Small intestine (tissue), 7 donors: ENCODE measurements at regions not wholly inside any gene's neighbourhood (a gene's known extent, or its start where the extent isn't known, plus 50 kb on each side); places are given as distances from the start of the nearest gene placed in this dataset.

Experiments
- DNase-seq, 2 donors: peaks; one replicate each; pipeline versions ENCODE4 v3.0.0 to v3.0.0-alpha.2; 2013
- FAIRE-seq: peaks from 2 replicates; lab custom pipeline; 2012; peaks lifted over from hg19 to GRCh38; lab: Jason Lieb, UNC
- H3K27ac ChIP-seq, 3 donors: one replicate each; pipeline ENCODE4 v1.5.1; 2013; ENCODE audit warnings: low read length in 2 of 3, mild to moderate bottlenecking in 2 of 3, control low read depth in 1 of 3, inconsistent platforms in 1 of 3, low read depth in 1 of 3, moderate library complexity in 1 of 3
- H3K27me3 ChIP-seq, 3 donors: one replicate each; pipeline ENCODE4 v1.6.1; 2013; ENCODE audit warnings: low read length in 3 of 3, inconsistent platforms in 1 of 3; ENCODE audit not compliant: control insufficient read depth in 3 of 3, insufficient read depth in 3 of 3
- H3K36me3 ChIP-seq, 3 donors: one replicate each; pipeline ENCODE4 v1.6.1; 2013; ENCODE audit warnings: low read length in 3 of 3, inconsistent platforms in 1 of 3, low read depth in 1 of 3, mild to moderate bottlenecking in 1 of 3, moderate library complexity in 1 of 3; ENCODE audit not compliant: control insufficient read depth in 3 of 3, insufficient read depth in 2 of 3
- H3K4me1 ChIP-seq, 3 donors: one replicate each; pipeline ENCODE4 v1.6.1; 2013; ENCODE audit warnings: low read length in 2 of 3, inconsistent platforms in 1 of 3, low read depth in 1 of 3, mild to moderate bottlenecking in 1 of 3, moderate library complexity in 1 of 3; ENCODE audit not compliant: control insufficient read depth in 3 of 3, insufficient read depth in 2 of 3
- H3K4me3 ChIP-seq, 3 donors: one replicate each; pipeline ENCODE4 v1.5.1; 2013; ENCODE audit warnings: low read length in 3 of 3, control low read depth in 1 of 3, inconsistent platforms in 1 of 3, low read depth in 1 of 3, mild to moderate bottlenecking in 1 of 3, moderate library complexity in 1 of 3
- H3K9me3 ChIP-seq, 2 donors: one replicate each; pipeline ENCODE4 v1.6.1; 2013; ENCODE audit warnings: low read depth in 1 of 2, low read length in 1 of 2; ENCODE audit not compliant: control insufficient read depth in 2 of 2, insufficient read depth in 1 of 2
- whole genome bisulfite sequencing, 3 donors: extraction: QIAGEN DNeasy Blood & Tissue Kit; methylation state at CpG; one replicate each; pipeline ENCODE4 v1.1.7; 2013; 5-methylcytosine and 5-hydroxymethylcytosine counted together
- donor health status: healthy with polysubstance abuse.
- donor health status: control.
- donor health status: control.
- donor health status: Bipolar disorder and iron deficiency.
- donor health status: healthy.

- H3K9me3 ChIP-seq: no peaks in the 10 kb centered on the region
- FAIRE-seq (no peak), DNase-seq (no peak)
- no peak overlapping the region for H3K4me3 ChIP-seq
- WGBS, 3 donors: 87 to 90% (median 89%) methylated on average over 3 of the region's 3 CpGs
- H3K27ac ChIP-seq: no peak overlapping the region
- no peaks in the 10 kb centered on the region for H3K27me3 ChIP-seq
- H3K36me3 ChIP-seq: no peaks in the 10 kb centered on the region
- H3K4me1 ChIP-seq: no peaks in the 10 kb centered on the region
Observed at GRCh38 chr16:73923951-73924350, 372.7 kb upstream of the PSMD7 start.

GRCh38 chr16:73921295-73921694, 375.3 kb upstream of the PSMD7 start:
- no peak for DNase-seq
- no peak overlapping the region for H3K4me3 ChIP-seq

GRCh38 chr16:73916829-73917594, 379.6 kb upstream of the PSMD7 start:
- H3K36me3 ChIP-seq: no peaks in the 10 kb centered on the region
- H3K4me3 ChIP-seq: no peak overlapping the region
- H3K9me3 ChIP-seq: no peaks in the 10 kb centered on the region
- WGBS, 3 donors: 52 to 63% (median 60%) methylated on average over 10 of the region's 10 CpGs
- no peak overlapping the region for H3K27ac ChIP-seq
- DNase-seq (no peak), FAIRE-seq (no peak)
- peaks cover 0 to 2% (median 0%) of the 10 kb centered on the region in 3 donors for H3K27me3 ChIP-seq
- no peaks in the 10 kb centered on the region for H3K4me1 ChIP-seq

More at GRCh38 chr16:73921295-73921694, 375.3 kb upstream of the PSMD7 start:
- H3K9me3 ChIP-seq: no peaks in the 10 kb centered on the region
- H3K27me3 ChIP-seq: no peaks in the 10 kb centered on the region
- H3K36me3 ChIP-seq: no peaks in the 10 kb centered on the region
- no peaks in the 10 kb centered on the region for H3K4me1 ChIP-seq
- no peak for FAIRE-seq
- 91 to 96% (median 95%) methylated on average over 3 of the region's 3 CpGs for WGBS, 3 donors
- H3K27ac ChIP-seq: no peak overlapping the region

GRCh38 chr16:73915935-73916334, 380.7 kb upstream of the PSMD7 start:
- DNase-seq (no peak), FAIRE-seq (no peak)
- Histone ChIP-seq H3K36me3 (no peaks in the 10 kb centered on the region), H3K9me3 (no peaks in the 10 kb centered on the region), H3K27ac (no peak overlapping the region), H3K27me3 (peaks cover 0 to 2% (median 0%) of the 10 kb centered on the region in 3 donors), H3K4me1 (no peaks in the 10 kb centered on the region), H3K4me3 (no peak overlapping the region)
- 68 to 77% (median 76%) methylated on average over 4 of the region's 4 CpGs for WGBS, 3 donors

- DNase-seq (no peak), FAIRE-seq (no peak)
- no peaks in the 10 kb centered on the region for H3K9me3 ChIP-seq
- H3K4me3 ChIP-seq: no peak overlapping the region
- H3K27ac ChIP-seq: no peak overlapping the region
- no peaks in the 10 kb centered on the region for H3K4me1 ChIP-seq
- WGBS, 3 donors: 45 to 52% (median 51%) methylated on average over 5 of the region's 5 CpGs
- no peaks in the 10 kb centered on the region for H3K36me3 ChIP-seq
- peaks cover 0 to 2% (median 0%) of the 10 kb centered on the region in 3 donors for H3K27me3 ChIP-seq
Observed at GRCh38 chr16:73915140-73915539, 381.5 kb upstream of the PSMD7 start.

GRCh38 chr16:73912850-73913249, 383.8 kb upstream of the PSMD7 start:
- WGBS, 3 donors: 88 to 96% (median 93%) methylated on average over 1 of the region's 1 CpG
- no peak for FAIRE-seq
- Histone ChIP-seq H3K9me3 (no peaks in the 10 kb centered on the region), H3K4me3 (no peak overlapping the region), H3K36me3 (no peaks in the 10 kb centered on the region), H3K27me3 (peaks cover 0 to 2% (median 0%) of the 10 kb centered on the region in 3 donors), H3K4me1 (no peaks in the 10 kb centered on the region), H3K27ac (no peak overlapping the region)
- no peak for DNase-seq

GRCh38 chr16:73912281-73912680, 384.3 kb upstream of the PSMD7 start:
- 64 to 78% (median 77%) methylated on average over 3 of the region's 3 CpGs for WGBS, 3 donors

GRCh38 chr16:73909529-73910035, 387.0 kb upstream of the PSMD7 start:
- 58 to 71% (median 62%) methylated on average over 5 of the region's 5 CpGs for WGBS, 3 donors
- Histone ChIP-seq H3K36me3 (no peaks in the 10 kb centered on the region), H3K27ac (no peak overlapping the region), H3K27me3 (no peaks in the 10 kb centered on the region), H3K4me1 (no peaks in the 10 kb centered on the region), H3K9me3 (no peaks in the 10 kb centered on the region), H3K4me3 (no peak overlapping the region)
- DNase-seq (no peak), FAIRE-seq (no peak)

More at GRCh38 chr16:73912281-73912680, 384.3 kb upstream of the PSMD7 start:
- peaks cover 0 to 2% (median 0%) of the 10 kb centered on the region in 3 donors for H3K27me3 ChIP-seq
- no peaks in the 10 kb centered on the region for H3K36me3 ChIP-seq
- H3K9me3 ChIP-seq: no peaks in the 10 kb centered on the region
- H3K4me1 ChIP-seq: no peaks in the 10 kb centered on the region
- H3K4me3 ChIP-seq: no peak overlapping the region
- FAIRE-seq (no peak), DNase-seq (no peak)
- no peak overlapping the region for H3K27ac ChIP-seq
